Skeletal muscle satellite cell (primary cell): ENCODE measurements at regions not wholly inside any gene's neighbourhood (a gene's known extent, or its start where the extent isn't known, plus 50 kb on each side); places are given as distances from the start of the nearest gene placed in this dataset.
"Not testable (repeated sequence)": the region's sequence is repeated elsewhere in the genome, so short reads cannot be mapped to it uniquely, and the experiment has no call there.

Source experiments
- H3K27me3 ChIP-seq: 2 replicates; pipeline ENCODE4 v1.7.0; 2013; ENCODE audit warnings: low read length; ENCODE audit not compliant: control insufficient read depth, insufficient read depth
- H3K36me3 ChIP-seq: 2 replicates; pipeline ENCODE4 v1.7.0; 2013; ENCODE audit warnings: mild to moderate bottlenecking, control low read depth, low read length; ENCODE audit not compliant: insufficient read depth
- H3K4me1 ChIP-seq: 2 replicates; pipeline ENCODE4 v1.7.0; 2013; ENCODE audit warnings: low read length; ENCODE audit not compliant: control insufficient read depth, insufficient read depth
- H3K4me2 ChIP-seq: 2 replicates; pipeline ENCODE4 v1.7.0; 2013; ENCODE audit warnings: mild to moderate bottlenecking, low read length
- H3K4me3 ChIP-seq: 2 replicates; pipeline ENCODE4 v1.7.0; 2013; ENCODE audit warnings: low read length
- H3K9ac ChIP-seq: 2 replicates; pipeline ENCODE4 v1.7.0; 2013; ENCODE audit warnings: mild to moderate bottlenecking, low read depth, low read length, moderate library complexity
- H3K9me3 ChIP-seq: replicated peaks from 2 replicates; pipeline ENCODE4 v1.7.0; 2013; ENCODE audit warnings: mild to moderate bottlenecking, control low read depth, low read length

DNA sequence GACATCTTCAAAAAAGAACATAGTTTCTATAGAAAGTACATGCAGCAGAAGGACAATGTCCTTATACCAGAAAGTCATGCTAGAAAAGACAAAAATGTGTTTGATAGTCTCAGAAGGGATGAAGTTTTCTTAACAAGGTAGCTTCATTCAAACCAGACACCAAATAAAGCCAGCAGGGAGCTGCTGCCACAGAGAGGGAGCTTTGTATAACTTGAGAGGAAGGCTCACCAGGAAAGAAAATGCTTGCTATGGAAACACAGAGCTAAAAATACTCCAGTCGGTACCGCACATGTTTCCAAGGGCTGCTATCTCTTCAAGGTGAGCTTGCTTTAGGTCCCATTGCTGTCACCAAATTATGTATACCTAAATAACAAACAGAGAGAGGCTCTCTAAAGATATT, 1074.8 kb upstream of the ALCAM start:
- peak overlapping the region; percentile 45 for H3K4me3 ChIP-seq
- no peaks in the 10 kb centered on the region for H3K27me3 ChIP-seq
- no peaks in the 10 kb centered on the region for H3K4me1 ChIP-seq
- peak overlapping the region; percentile 3 for H3K9ac ChIP-seq
- no peaks in the 10 kb centered on the region for H3K36me3 ChIP-seq
- H3K4me2 ChIP-seq: peak overlapping the region; percentile 63
- no peaks in the 10 kb centered on the region for H3K9me3 ChIP-seq

DNA sequence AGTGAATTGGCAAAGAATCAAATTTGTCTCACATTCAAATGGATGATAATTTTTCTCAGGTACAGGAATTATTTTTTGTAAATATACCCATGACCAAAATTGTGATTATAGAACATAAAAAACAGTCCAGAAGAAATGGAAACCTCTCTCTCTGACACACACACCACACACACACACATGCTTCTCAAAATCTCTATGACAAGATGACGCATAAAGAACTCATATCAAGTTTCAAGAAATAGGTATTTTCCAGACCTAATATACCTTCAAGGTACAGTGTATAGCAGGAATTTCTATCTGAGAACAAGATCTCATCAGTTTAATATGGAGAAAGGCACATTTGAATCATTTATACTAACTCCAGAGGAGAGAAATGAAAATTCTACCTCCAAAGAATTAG, 1069.1 kb upstream of the ALCAM start:
- H3K36me3 ChIP-seq: no peaks in the 10 kb centered on the region
- H3K4me3 ChIP-seq: no peak overlapping the region
- no peak overlapping the region for H3K4me2 ChIP-seq
- no peaks in the 10 kb centered on the region for H3K27me3 ChIP-seq
- no peaks in the 10 kb centered on the region for H3K4me1 ChIP-seq
- no peak overlapping the region for H3K9ac ChIP-seq
- H3K9me3 ChIP-seq: no peaks in the 10 kb centered on the region

DNA sequence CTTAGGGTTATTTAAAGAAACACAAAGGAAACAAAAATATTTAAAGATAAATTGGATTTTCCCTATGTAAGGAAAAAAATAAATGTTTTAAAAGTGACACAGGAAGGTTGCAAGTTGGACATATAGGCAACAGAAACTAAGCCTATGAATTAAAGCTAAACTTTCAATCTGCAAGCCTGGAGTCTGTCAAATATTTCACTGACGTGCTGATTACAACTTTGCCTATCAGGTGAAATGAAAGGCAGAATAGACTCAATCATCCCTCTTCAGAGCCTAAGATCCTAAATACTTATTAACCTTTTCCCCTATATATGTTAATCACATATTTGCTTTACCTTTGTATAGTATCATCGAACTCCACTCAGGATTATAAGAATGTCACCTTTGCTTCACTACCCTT, 1068.0 kb upstream of the ALCAM start:
- H3K27me3 ChIP-seq: no peaks in the 10 kb centered on the region
- H3K9ac ChIP-seq: no peak overlapping the region
- no peaks in the 10 kb centered on the region for H3K9me3 ChIP-seq
- H3K36me3 ChIP-seq: no peaks in the 10 kb centered on the region
- no peaks in the 10 kb centered on the region for H3K4me1 ChIP-seq
- H3K4me2 ChIP-seq: no peak overlapping the region
- H3K4me3 ChIP-seq: no peak overlapping the region

DNA sequence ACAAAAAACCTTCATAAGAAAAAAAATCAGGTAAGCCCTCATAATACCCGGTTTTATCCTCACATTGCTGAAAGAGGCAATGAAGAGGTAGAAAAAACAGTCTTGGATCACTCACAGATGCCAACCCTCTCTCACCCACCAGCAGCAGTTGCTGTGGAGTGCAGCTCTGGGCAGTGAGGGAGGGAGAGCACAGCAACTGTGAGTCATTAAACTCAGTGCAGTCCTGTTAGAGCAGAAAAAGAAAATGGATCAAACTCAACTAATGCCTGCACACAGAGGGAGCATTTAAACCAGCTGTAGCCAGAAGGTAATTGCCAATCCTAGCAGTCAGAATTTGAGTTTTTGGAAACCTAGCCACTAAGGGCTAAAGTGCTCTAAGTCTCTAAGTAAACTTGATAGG, 1050.6 kb upstream of the ALCAM start:
- no peaks in the 10 kb centered on the region for H3K27me3 ChIP-seq
- H3K9me3 ChIP-seq: no peaks in the 10 kb centered on the region
- H3K4me3 ChIP-seq: no peak overlapping the region
- H3K9ac ChIP-seq: no peak overlapping the region
- H3K36me3 ChIP-seq: no peaks in the 10 kb centered on the region
- H3K4me2 ChIP-seq: no peak overlapping the region
- H3K4me1 ChIP-seq: no peaks in the 10 kb centered on the region

DNA sequence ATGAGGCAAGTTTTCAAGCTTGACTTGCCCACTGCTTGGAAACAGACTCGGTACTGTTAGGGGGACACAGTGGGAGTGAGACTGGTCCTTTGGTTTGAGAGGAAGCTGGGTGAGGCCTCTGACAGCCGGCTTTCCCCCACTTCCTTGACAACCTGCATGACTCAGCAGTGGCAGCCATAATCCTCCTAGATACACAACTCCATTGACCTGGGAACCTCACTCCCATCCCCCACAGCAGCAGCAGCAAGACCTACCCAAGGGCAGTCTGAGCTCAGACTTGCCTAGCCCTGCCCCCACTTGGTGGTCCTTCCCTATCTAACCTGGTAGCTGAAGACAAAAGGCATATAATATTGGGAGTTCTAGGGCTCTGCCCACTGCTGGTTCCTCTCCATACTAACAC, 1043.5 kb upstream of the ALCAM start:
- Histone ChIP-seq H3K27me3 (no peaks in the 10 kb centered on the region), H3K4me3 (no peak overlapping the region), H3K4me2 (no peak overlapping the region), H3K36me3 (no peaks in the 10 kb centered on the region), H3K9ac (no peak overlapping the region), H3K4me1 (no peaks in the 10 kb centered on the region), H3K9me3 (no peaks in the 10 kb centered on the region)

DNA sequence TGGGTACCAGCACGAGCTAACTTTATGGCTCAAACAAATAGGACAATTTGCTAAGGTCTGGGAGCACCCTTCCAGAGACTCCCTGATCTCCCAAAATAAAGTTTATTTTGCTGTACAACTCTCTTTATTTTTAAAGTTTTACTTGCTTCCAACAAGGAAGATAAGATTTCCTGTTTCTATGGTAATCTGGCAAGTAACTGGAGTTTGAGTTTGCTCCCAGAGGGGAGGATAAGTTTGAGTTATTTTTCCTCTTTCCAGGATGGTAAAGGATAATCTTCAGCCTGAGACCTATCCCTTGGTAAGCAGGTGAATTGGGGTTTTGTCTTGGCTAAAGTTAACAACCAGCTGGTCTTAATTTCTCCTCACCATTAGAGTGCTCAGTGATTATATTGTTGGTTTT, 1019.4 kb upstream of the ALCAM start:
- no peak overlapping the region for H3K9ac ChIP-seq
- no peaks in the 10 kb centered on the region for H3K4me1 ChIP-seq
- H3K9me3 ChIP-seq: no peaks in the 10 kb centered on the region
- no peak overlapping the region for H3K4me3 ChIP-seq
- no peaks in the 10 kb centered on the region for H3K36me3 ChIP-seq
- H3K4me2 ChIP-seq: no peak overlapping the region
- H3K27me3 ChIP-seq: no peaks in the 10 kb centered on the region

- Histone ChIP-seq H3K36me3 (no peaks in the 10 kb centered on the region), H3K4me1 (no peaks in the 10 kb centered on the region), H3K4me3 (no peak overlapping the region), H3K4me2 (no peak overlapping the region), H3K9ac (no peak overlapping the region), H3K9me3 (no peaks in the 10 kb centered on the region), H3K27me3 (no peaks in the 10 kb centered on the region)
Observed at GRCh38 chr3:104349836-104350235, 1016.9 kb upstream of the ALCAM start.

DNA sequence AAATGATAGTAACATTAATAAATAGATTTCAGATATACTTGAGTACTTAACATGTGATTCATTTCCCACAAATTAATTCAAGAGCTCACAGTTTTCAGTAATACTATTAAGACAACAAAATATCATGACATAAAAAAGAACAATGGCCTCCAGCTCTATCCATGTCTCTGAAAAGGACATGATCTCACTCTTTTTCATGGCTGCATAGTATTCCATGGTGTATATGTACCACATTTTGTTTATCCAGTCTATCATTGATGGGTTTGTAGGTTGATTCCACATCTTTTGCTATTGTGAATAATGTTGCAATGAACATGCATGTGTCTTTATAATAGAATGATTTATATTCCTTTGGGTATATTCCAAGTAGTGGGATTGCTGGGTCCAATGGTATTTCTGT, 1012.8 kb upstream of the ALCAM start:
- H3K9me3 ChIP-seq: no peaks in the 10 kb centered on the region
- no peak overlapping the region for H3K4me3 ChIP-seq
- no peak overlapping the region for H3K9ac ChIP-seq
- no peaks in the 10 kb centered on the region for H3K27me3 ChIP-seq
- peaks cover 5% of the 10 kb centered on the region for H3K4me1 ChIP-seq
- H3K36me3 ChIP-seq: no peaks in the 10 kb centered on the region
- H3K4me2 ChIP-seq: no peak overlapping the region

GRCh38 chr3:104359546-104359945, 1007.2 kb upstream of the ALCAM start:
- Histone ChIP-seq H3K4me3 (peak overlapping the region; percentile 8), H3K9ac (peak overlapping the region; percentile 49), H3K9me3 (no peaks in the 10 kb centered on the region), H3K4me2 (peak overlapping the region; percentile 70), H3K27me3 (no peaks in the 10 kb centered on the region), H3K4me1 (peaks cover 20% of the 10 kb centered on the region), H3K36me3 (no peaks in the 10 kb centered on the region)

DNA sequence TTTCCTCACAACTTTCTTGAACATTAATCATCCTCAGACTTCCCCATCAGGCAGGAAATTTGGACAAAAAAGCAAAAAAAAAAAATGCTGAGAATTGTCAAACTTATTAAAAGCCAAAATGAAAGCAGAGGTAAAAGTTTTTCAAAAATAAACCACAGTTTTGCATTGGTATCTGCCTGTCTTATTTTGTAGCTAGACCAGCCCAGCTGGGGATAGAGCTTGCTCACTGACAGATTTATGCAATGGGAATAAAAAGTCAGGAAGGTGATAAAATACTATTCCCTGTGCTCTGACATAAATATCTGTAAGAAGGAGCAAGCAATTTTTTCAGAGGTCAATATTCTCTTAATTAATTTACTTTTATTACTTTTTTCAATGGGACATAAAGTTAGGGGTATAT, 1006.7 kb upstream of the ALCAM start:
- Histone ChIP-seq H3K4me2 (peak overlapping the region; percentile 70), H3K9ac (peak overlapping the region; percentile 49), H3K9me3 (no peaks in the 10 kb centered on the region), H3K36me3 (no peaks in the 10 kb centered on the region), H3K4me3 (peak overlapping the region; percentile 8), H3K27me3 (no peaks in the 10 kb centered on the region), H3K4me1 (peaks cover 20% of the 10 kb centered on the region)

- H3K27me3 ChIP-seq, H3K9me3 ChIP-seq, H3K36me3 ChIP-seq, H3K9ac ChIP-seq, H3K4me3 ChIP-seq, H3K4me2 ChIP-seq: not testable (repeated sequence)
- H3K4me1 ChIP-seq: peaks cover 20% of the 10 kb centered on the region
Observed at GRCh38 chr3:104361748-104362147, 1005.0 kb upstream of the ALCAM start.

GRCh38 chr3:104362319-104362718, 1004.4 kb upstream of the ALCAM start:
- H3K36me3 ChIP-seq: no peaks in the 10 kb centered on the region
- H3K9ac ChIP-seq: no peak overlapping the region
- H3K4me2 ChIP-seq: no peak overlapping the region
- H3K9me3 ChIP-seq: no peaks in the 10 kb centered on the region
- peaks cover 20% of the 10 kb centered on the region for H3K4me1 ChIP-seq
- no peak overlapping the region for H3K4me3 ChIP-seq
- no peaks in the 10 kb centered on the region for H3K27me3 ChIP-seq
